Esophagus squamous epithelium (tissue), 4 donors: ENCODE measurements at regions not wholly inside any gene's neighbourhood (a gene's known extent, or its start where the extent isn't known, plus 50 kb on each side); places are given as distances from the start of the nearest gene placed in this dataset.

Source experiments
- CTCF ChIP-seq, 6 experiments: fragments of 450-650 bp in 4 of 6; fragments of 200-600 bp in 2 of 6; sonication (generic) in 2 of 6; IDR thresholded peaks; one replicate each; pipeline ENCODE4 v1.5.1; 2016 to 2019; ENCODE audit warnings: antibody characterized with exemption in 6 of 6, mild to moderate bottlenecking in 4 of 6, moderate library complexity in 4 of 6
- POLR2A ChIP-seq, 4 donors: fragments of 450-650 bp; IDR thresholded peaks; one replicate each; pipeline ENCODE4 v1.6.1; 2017; ENCODE audit warnings: antibody characterized with exemption in 4 of 4, mild to moderate bottlenecking in 4 of 4, moderate library complexity in 3 of 4

- TF ChIP-seq CTCF (IDR thresholded peaks at IDR 0.05) (no peak), POLR2A (IDR thresholded peaks at IDR 0.05) (no peak)
Measured at GRCh38 chr2:145302451-145302850, 782.5 kb upstream of the ZEB2 start.
